Mesothelial cell of epicardium (in vitro differentiated cells): ENCODE measurements at regions not wholly inside any gene's neighbourhood (a gene's known extent, or its start where the extent isn't known, plus 50 kb on each side); places are given as distances from the start of the nearest gene placed in this dataset.

Source experiments
- DNase-seq, 2 experiments: peaks; one replicate each; pipeline ENCODE4 v3.0.0; 2021; ENCODE audit warnings: low spot score in 2 of 2; ENCODE audit not compliant: unreplicated experiment in 2 of 2
- H3K27ac Mint-ChIP-seq: 2 replicates; pipeline ENCODE4 v1.8.0; 2021; ENCODE audit warnings: mixed read lengths
- H3K27me3 Mint-ChIP-seq: 2 replicates; pipeline ENCODE4 v1.8.0; 2021; ENCODE audit warnings: low read depth, mixed read lengths
- H3K36me3 Mint-ChIP-seq: 2 replicates; pipeline ENCODE4 v1.8.0; 2021; ENCODE audit warnings: mixed read lengths
- H3K4me1 Mint-ChIP-seq: 2 replicates; pipeline ENCODE4 v1.8.0; 2021; ENCODE audit warnings: mixed read lengths
- H3K4me3 Mint-ChIP-seq: 2 replicates; pipeline ENCODE4 v1.8.0; 2021; ENCODE audit warnings: mild to moderate bottlenecking, moderate library complexity, mixed read lengths
- H3K9me3 Mint-ChIP-seq: 2 replicates; pipeline ENCODE4 v1.8.0; 2021; ENCODE audit warnings: mixed read lengths
- CTCF ChIP-seq: fragments of 200-600 bp; sonication (generic); IDR thresholded peaks from one replicate; pipeline ENCODE4 v1.5.0; 2021; ENCODE audit warnings: antibody characterized with exemption; ENCODE audit not compliant: unreplicated experiment

- peaks cover 10% of the 10 kb centered on the region for H3K9me3 Mint-ChIP-seq
- no peaks in the 10 kb centered on the region for H3K4me1 Mint-ChIP-seq
- no peak for TF ChIP-seq CTCF
- H3K27ac Mint-ChIP-seq: no peak overlapping the region
- H3K36me3 Mint-ChIP-seq: no peaks in the 10 kb centered on the region
- no peak overlapping the region for H3K4me3 Mint-ChIP-seq
- DNase-seq: no peak
- peaks cover 5% of the 10 kb centered on the region for H3K27me3 Mint-ChIP-seq
Measured at GRCh38 chr16:8452941-8453340, 137.4 kb downstream of the TMEM114 start.

- no peaks in the 10 kb centered on the region for H3K36me3 Mint-ChIP-seq
- peaks cover 4% of the 10 kb centered on the region for H3K9me3 Mint-ChIP-seq
- H3K4me3 Mint-ChIP-seq: no peak overlapping the region
- no peak for TF ChIP-seq CTCF
- no peak for DNase-seq
- H3K4me1 Mint-ChIP-seq: no peaks in the 10 kb centered on the region
- H3K27ac Mint-ChIP-seq: no peak overlapping the region
- H3K27me3 Mint-ChIP-seq: no peaks in the 10 kb centered on the region
Measured at GRCh38 chr16:8436931-8437330, 153.4 kb downstream of the TMEM114 start.

- no peak for TF ChIP-seq CTCF
- no peak for DNase-seq
- Mint-ChIP-seq H3K36me3 (no peaks in the 10 kb centered on the region), H3K27ac (no peak overlapping the region), H3K9me3 (peaks cover 9% of the 10 kb centered on the region), H3K4me1 (no peaks in the 10 kb centered on the region), H3K4me3 (no peak overlapping the region), H3K27me3 (no peaks in the 10 kb centered on the region)
Measured at GRCh38 chr16:8431783-8432182, 158.5 kb downstream of the TMEM114 start.

- H3K27ac Mint-ChIP-seq: no peak overlapping the region
- TF ChIP-seq CTCF: no peak
- DNase-seq: no peak
- no peaks in the 10 kb centered on the region for H3K36me3 Mint-ChIP-seq
- H3K9me3 Mint-ChIP-seq: peaks cover 13% of the 10 kb centered on the region
- no peaks in the 10 kb centered on the region for H3K27me3 Mint-ChIP-seq
- no peaks in the 10 kb centered on the region for H3K4me1 Mint-ChIP-seq
- no peak overlapping the region for H3K4me3 Mint-ChIP-seq
Measured at GRCh38 chr16:8430401-8430800, 159.9 kb downstream of the TMEM114 start.

- H3K27ac Mint-ChIP-seq: no peak overlapping the region
- DNase-seq: no peak
- peaks cover 13% of the 10 kb centered on the region for H3K9me3 Mint-ChIP-seq
- no peaks in the 10 kb centered on the region for H3K36me3 Mint-ChIP-seq
- no peak overlapping the region for H3K4me3 Mint-ChIP-seq
- no peak for TF ChIP-seq CTCF
- no peaks in the 10 kb centered on the region for H3K4me1 Mint-ChIP-seq
- H3K27me3 Mint-ChIP-seq: no peaks in the 10 kb centered on the region
Measured at GRCh38 chr16:8426569-8426968, 163.7 kb downstream of the TMEM114 start.

GRCh38 chr16:8417145-8417544 lies 173.2 kb downstream of the TMEM114 start:
- TF ChIP-seq CTCF: no peak
- Mint-ChIP-seq H3K4me1 (no peaks in the 10 kb centered on the region), H3K27me3 (peaks cover 5% of the 10 kb centered on the region), H3K36me3 (no peaks in the 10 kb centered on the region), H3K9me3 (peaks cover under 1% of the 10 kb centered on the region), H3K27ac (no peak overlapping the region), H3K4me3 (no peak overlapping the region)
- DNase-seq: no peak
